Ecto neural progenitor cell (in vitro differentiated cells): ENCODE measurements at regions not wholly inside any gene's neighbourhood (a gene's known extent, or its start where the extent isn't known, plus 50 kb on each side); places are given as distances from the start of the nearest gene placed in this dataset.

Source experiments
- DNase-seq: peaks from one replicate; pipeline ENCODE4 v3.0.0-alpha.2; 2018; ENCODE audit warnings: low spot score

DNA sequence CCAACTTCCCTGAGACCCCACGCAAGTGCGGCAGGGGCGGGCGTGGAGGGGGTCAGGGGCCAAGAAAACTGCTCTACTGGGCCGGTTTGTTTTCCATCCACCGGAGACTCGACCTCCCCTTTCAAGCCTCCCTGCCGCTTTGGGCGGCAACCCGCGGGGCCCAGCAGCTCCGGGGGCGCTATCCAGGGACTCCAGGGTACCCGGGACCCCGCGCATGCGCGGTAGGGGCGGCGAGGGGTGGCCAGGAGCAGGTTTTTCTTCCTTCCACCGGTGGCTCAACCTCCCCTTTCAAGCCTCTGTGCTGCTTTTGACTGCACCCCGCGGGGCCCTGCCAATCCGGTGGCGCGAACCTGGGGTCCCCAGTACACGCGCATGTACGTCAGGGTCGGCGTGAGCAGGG is 323.5 kb downstream of the ALG10 start:
- no peak for DNase-seq

GRCh38 chr12:34346372-34347034 is 324.2 kb downstream of the ALG10 start:
- no peak for DNase-seq

- DNase-seq: no peak
These were observed 325.1 kb downstream of the ALG10 start for GRCh38 chr12:34347367-34347766.

GRCh38 chr12:34348064-34348463 is 325.8 kb downstream of the ALG10 start:
- DNase-seq: no peak

DNA sequence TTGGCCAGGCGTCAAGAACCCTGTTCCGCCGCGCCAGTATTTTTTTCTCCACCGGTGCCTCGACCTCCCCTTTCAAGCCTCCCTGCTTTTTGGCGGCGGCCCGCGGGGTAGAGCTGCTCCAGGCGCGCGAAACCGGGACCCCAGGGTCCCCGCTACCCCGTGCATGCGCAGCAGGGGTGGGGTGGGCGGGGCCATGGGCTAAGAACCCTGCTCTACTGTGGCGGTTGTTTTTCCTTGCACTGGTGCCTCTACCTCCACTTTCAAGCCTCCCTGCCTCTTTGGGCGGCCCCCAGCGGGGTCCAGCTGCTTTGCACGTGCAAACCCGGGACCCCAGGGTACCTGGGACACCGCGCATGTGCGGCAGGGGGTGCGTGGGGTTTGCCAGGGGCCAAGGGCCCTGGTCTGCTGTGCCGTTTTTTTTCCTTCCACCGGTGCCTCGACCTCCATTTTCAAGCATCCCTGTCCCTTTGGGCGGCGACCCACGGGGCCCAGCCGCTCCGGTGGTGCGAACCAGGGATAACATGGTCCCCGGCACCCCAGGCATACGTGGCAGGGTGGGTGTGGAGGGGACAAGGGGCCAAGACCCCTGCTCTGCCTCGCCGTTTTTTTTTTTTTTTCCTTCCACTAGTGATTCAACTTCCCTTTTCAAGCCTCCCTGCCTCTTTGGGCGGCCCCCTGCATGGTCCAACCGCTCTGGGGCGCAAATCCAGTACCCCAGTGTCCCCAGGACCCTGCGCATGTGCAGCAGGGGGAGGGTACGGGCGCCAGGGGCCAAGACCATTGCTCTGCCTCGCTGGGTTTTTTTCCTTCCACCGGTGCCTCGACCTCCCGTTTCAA is 326.8 kb downstream of the ALG10 start:
- no peak for DNase-seq

GRCh38 chr12:34349673-34349961 is 327.3 kb downstream of the ALG10 start:
- DNase-seq: no peak

GRCh38 chr12:34350092-34351041 is 328.1 kb downstream of the ALG10 start:
- DNase-seq: no peak

DNA sequence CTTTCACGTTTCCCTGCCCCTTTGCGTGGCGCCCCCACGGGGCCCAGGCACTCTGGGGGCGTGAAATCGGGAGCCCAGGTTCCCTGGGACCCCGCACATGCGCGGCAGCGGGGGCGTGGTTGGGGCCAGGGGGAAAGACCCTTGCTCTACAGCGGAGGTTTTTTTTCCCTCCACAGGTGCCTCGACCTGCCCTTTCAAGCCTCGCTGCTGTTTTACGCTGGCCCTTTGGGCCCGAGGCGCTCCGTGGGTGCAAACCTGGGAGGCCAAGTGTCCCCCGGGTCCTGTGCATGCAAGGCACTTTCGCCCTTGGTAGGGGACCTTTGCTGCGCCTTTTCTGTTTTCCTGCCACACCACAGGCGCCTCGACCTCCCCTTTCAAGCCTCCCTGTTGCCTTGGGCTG is 329.8 kb downstream of the ALG10 start:
- DNase-seq: no peak

GRCh38 chr12:34354239-34355200 is 332.2 kb downstream of the ALG10 start:
- no peak for DNase-seq

DNA sequence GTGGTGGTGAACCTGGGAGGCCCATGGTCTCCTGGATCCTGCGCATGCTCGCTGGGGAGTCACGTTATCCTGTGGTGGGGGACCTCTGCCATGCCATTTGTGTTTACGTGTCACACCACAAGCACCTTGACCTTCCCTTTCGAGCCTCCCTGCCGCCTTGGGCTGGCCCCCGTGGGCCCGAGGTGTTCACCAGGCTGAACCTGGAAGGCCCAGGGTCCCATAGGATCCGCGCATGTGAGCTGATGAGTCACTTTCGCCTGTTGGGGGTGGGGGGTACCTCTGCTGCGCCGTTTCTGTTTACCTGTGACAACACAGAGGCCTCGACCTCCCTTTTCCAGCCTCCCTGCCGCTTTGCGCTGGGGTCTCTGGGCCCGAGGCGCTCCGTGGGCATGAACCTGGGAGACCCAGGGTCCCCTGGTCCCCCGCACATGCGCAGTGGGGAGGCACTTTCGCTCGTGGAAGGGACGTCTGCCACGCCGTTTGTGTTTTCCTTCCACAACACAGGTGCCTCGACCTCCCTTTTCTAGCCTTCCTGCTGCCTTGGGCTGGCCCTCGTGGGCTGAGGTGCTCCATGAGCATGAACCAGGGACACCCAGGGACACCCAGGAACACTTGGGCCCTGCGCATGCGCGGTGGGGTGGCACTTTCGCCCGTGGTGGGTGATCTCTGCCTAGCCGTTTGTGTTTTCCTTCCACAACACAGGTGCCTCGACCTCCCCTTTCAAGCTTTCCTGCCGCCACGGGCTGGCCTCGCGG is 334.1 kb downstream of the ALG10 start:
- no peak for DNase-seq

DNA sequence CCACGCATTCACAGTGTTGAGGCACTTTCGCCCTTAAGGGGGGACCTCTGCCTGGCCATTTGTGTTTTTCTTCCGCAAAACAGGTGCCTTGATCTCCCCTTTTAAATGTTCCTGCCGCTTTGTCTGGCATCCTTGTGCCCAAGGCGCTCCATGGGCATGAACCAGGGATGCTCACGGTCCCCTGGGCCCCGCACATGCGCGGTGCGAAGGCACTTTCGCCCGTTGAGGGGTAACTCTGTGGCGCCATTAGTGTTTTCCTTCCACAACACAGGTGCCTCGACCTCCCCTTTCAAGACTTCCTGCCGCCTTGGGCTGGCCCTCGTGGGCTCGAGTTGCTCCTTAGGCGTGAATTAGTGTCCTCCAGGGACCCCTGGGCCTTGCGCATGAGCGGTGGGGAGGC is 335.5 kb downstream of the ALG10 start:
- DNase-seq: no peak

DNA sequence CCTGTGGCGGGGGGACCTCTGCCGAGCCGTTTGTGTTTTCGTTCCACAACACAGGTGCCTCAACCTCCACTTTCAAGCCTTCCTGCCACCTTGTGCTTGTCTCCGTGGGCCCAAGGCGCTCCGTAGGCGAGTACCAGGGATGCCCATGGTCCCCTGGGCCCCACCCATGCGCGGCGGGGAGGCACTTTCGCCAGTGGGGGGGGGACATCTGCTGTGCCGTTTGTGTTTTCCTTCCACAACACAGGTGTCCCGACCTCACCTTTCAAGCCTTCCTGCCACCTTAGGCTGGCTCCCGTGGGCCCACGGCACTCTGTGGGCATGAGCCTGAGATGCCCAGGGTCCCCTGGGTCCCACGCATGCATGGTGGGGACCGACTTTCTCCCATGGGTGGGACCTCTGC is 335.9 kb downstream of the ALG10 start:
- no peak for DNase-seq

- DNase-seq: no peak
These were observed 339.5 kb downstream of the ALG10 start for GRCh38 chr12:34361721-34362316.

DNA sequence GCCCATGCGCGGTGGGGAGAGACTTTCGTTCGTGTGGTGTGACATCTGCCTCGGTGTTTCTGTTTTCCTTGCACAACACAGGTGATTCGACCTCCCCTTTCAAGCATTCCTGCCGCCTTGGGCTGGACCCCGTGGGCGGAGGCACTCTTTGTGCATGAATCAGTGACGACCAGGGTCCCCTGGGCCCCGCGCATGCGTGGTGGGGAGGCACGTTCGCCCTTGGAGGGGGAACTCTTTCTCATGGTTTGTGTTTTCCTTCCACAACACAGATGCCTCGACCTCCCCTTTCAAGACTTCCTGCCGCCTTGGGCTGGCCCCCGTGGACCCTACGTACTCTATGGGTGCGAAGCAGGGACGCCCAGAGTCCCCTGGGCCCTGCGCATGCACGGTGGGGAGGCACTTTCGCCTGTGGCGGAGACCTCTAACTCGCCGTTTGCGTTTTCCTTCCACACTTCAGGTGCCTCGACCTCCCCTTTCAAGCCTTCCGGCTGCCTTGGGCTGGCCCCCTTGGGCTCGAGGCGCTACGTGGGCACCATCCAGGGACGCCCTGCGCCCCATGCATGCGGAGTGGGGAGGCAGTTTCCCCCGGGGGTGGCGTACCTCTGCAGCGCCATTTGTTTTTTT is 340.9 kb downstream of the ALG10 start:
- no peak for DNase-seq

DNA sequence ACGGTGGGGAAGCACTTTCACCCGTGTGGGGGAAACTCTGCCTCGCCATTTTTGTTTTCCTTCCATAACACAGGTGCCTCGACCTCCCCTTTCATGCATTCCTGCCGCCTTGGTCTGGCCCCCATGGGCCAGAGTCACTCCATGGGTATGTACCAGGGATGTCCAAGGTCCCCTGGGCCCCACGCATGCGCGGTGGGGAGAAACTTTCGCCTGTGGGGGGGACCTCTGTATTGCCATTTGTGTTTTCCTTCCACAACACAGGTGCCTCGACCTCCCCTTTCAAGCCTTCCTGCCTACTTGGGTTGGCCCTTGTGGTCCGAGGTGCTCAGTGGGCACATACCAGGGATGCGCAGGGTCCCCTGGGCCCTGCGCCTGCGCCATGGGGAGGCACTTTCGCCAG is 345.8 kb downstream of the ALG10 start:
- no peak for DNase-seq

DNA sequence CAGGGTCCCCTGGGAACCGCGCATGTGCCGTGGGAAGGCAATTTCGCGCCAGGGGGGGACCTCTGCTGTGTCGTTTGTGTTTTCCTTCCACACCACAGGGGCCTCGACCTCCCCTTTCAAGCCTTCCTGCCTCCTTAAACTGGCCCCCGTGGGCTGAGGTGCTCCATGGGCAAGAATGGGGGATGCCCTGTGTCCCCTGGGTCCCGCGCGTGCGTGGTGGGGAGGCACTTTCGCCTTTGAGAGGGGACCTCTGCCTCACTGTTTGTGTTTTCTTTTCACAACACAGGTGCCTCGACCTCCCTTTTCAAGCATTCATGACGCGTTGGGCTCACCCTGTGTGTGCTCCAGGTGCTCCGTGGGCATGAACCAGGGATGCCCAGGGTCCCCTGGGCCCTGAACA is 348.8 kb downstream of the ALG10 start:
- no peak for DNase-seq

GRCh38 chr12:34372003-34372402 is 349.7 kb downstream of the ALG10 start:
- no peak for DNase-seq

DNA sequence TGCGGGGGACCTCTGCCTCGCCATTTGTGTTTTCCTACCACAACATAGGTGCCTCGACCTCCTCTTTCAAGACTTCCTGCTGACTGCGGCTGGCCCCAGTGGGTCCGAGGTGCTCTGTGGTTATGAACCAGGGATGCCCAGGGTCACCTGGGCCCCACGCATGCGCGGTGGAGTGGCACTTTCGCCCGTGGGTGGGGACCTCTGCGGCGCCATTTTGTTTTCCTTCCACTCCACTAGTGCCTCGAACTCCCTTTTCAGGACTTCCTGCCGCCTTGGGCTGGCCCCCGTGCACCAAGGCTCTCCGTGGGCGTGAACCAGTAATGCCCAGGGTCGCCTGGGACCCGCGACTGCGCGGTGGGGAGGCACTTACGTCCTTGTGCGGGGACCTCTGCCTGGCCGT is 351.6 kb downstream of the ALG10 start:
- no peak for DNase-seq

- DNase-seq: no peak
These were observed 354.0 kb downstream of the ALG10 start for GRCh38 chr12:34376133-34376799.
